ENCODE measurements at regions not wholly inside any gene's neighbourhood (a gene's known extent, or its start where the extent isn't known, plus 50 kb on each side); places are given as distances from the start of the nearest gene placed in this dataset.
"Not testable (repeated sequence)": the region's sequence is repeated elsewhere in the genome, so short reads cannot be mapped to it uniquely, and the experiment has no call there.

- not testable (repeated sequence) for TF ChIP-seq CTCF (IDR thresholded peaks at IDR 0.05); TCF7L2 (IDR thresholded peaks at IDR 0.05; ENCODE audit: low read depth, low read length); POLR2AphosphoS5 (IDR thresholded peaks at IDR 0.05; ENCODE audit: low read depth, low read length); REST (IDR thresholded peaks at IDR 0.05; ENCODE audit: insufficient read depth in 1 of 2, low read depth in 2 of 2, low read length in 1 of 2); SIN3A (IDR thresholded peaks at IDR 0.05; ENCODE audit: borderline replicate concordance, insufficient read depth, low read depth, low read length)
These were observed 64.1 kb upstream of the CDC42EP3 start for GRCh38 chr2:37735524-37735910.
